ENCODE measurements at regions not wholly inside any gene's neighbourhood (a gene's known extent, or its start where the extent isn't known, plus 50 kb on each side); places are given as distances from the start of the nearest gene placed in this dataset.

- Histone ChIP-seq H2AK5ac (ENCODE audit: insufficient read length, low read length) (no peak overlapping the region), H3K27ac (ENCODE audit: insufficient read length, low read depth, low read length) (no peak overlapping the region), H2BK120ac (ENCODE audit: low read depth, low read length, poor library complexity, severe bottlenecking) (no peak overlapping the region), H3K56ac (ENCODE audit: insufficient read length, low read depth, low read length) (no peak overlapping the region), H4K20me1 (ENCODE audit: control insufficient read depth, insufficient read depth, insufficient read length) (no peaks in the 10 kb centered on the region), H3K23me2 (ENCODE audit: insufficient read length, low read depth, low read length, poor library complexity, severe bottlenecking) (no peaks in the 10 kb centered on the region), H3K18ac (ENCODE audit: insufficient read length, low read depth, low read length) (no peak overlapping the region), H2BK12ac (ENCODE audit: insufficient read length, low read depth, low read length) (no peak overlapping the region), H2AFZ (ENCODE audit: low read length) (no peak overlapping the region), H3K9me3 (ENCODE audit: control insufficient read depth, low read depth, low read length) (no peaks in the 10 kb centered on the region), H2BK20ac (ENCODE audit: low read depth, low read length, poor library complexity, severe bottlenecking) (no peak overlapping the region), H3T11ph (ENCODE audit: low read length) (no peak overlapping the region), H3K14ac (ENCODE audit: insufficient read depth, low read length) (no peak overlapping the region), H3K23ac (ENCODE audit: insufficient read length, low read depth, low read length) (no peak overlapping the region), H3K27me3 (ENCODE audit: insufficient read depth, low read length) (no peaks in the 10 kb centered on the region), H4K8ac (replicated peaks; ENCODE audit: insufficient read length, low read depth, low read length) (no peak overlapping the region), H2BK15ac (ENCODE audit: low read depth, low read length) (no peak overlapping the region), H3K4me1 (ENCODE audit: insufficient read depth, low read length) (no peaks in the 10 kb centered on the region), H3K79me1 (ENCODE audit: insufficient read depth, low read depth, low read length, poor library complexity, severe bottlenecking) (no peaks in the 10 kb centered on the region), H3K4ac (ENCODE audit: low read depth, low read length) (no peak overlapping the region), H4K5ac (ENCODE audit: insufficient read length, low read depth, low read length) (no peak overlapping the region), H3K79me2 (ENCODE audit: insufficient read depth, low read length) (no peaks in the 10 kb centered on the region), H4K91ac (ENCODE audit: insufficient read length, low read depth, low read length) (no peak overlapping the region), H3K9ac (ENCODE audit: extremely low read depth, insufficient read length, low read length) (no peak overlapping the region), H3K4me2 (ENCODE audit: insufficient read depth, insufficient read length, low read length) (no peak overlapping the region), H2BK5ac (ENCODE audit: insufficient read length, low read length) (no peak overlapping the region)
- Mint-ChIP-seq H3K4me3 (no peak overlapping the region), H3K27me3 (ENCODE audit: low read depth) (no peaks in the 10 kb centered on the region; the same call in 1 of the 2 replicates), H3K9me3 (peaks cover 6 to 12% of the 10 kb centered on the region in 2 experiments; a peak in 3 of 5 replicates), H3K4me1 (no peaks in the 10 kb centered on the region), H3K27ac (no peak overlapping the region), H3K36me3 (ENCODE audit: insufficient read depth in 1 of 3, low read depth in 3 of 3) (peaks cover 0 to 6% (median 0%) of the 10 kb centered on the region in 3 experiments; a peak in 4 of 7 replicates)
- no peak for TF ChIP-seq CTCF (conservative IDR thresholded peaks at IDR 0.05)
- DNase-seq: no peak
Observed at GRCh38 chr18:29234751-29235150, 1057.8 kb upstream of the CDH2 start.
